ENCODE measurements at regions not wholly inside any gene's neighbourhood (a gene's known extent, or its start where the extent isn't known, plus 50 kb on each side); places are given as distances from the start of the nearest gene placed in this dataset.

DNA sequence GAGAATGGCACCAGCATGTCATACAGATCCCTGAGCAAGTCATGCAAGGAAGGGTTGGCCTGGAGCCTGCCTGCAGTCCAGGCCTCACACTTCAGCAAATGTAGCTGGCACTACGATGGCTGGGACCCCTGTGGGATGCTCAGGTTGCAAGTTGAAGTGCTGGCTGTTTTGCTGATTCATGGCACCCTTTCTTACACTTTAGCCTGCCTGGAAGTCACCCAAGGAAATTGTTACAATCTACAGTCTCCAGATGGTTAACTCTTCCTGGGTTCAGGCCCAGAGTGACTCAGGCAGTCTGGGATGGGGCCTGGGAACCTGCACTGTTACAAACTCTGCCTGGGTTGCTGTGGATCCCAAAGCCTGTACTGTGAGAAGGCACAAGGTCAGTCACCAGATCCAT is 91.0 kb upstream of the SLC6A11 start:
- Histone ChIP-seq H3K4me3 (no peak overlapping the region), H3K27me3 (replicated peaks in 1 of 7) (peaks cover 0 to 48% (median 0%) of the 10 kb centered on the region in 7 donors), H3K9me3 (no peaks in the 10 kb centered on the region), H3K27ac (no peak overlapping the region), H3K4me1 (no peaks in the 10 kb centered on the region), H3K36me3 (no peaks in the 10 kb centered on the region)
- no peak for DNase-seq
- intact Hi-C loops (cut with DNase I; ENCODE audit: low total_unique reads), result no loop called here
- TF ChIP-seq CTCF (IDR thresholded peaks at IDR 0.05 in 8 of 11, conservative IDR thresholded peaks at IDR 0.05 in 3 of 11) (no peak), POLR2AphosphoS5 (IDR thresholded peaks at IDR 0.05) (no peak), POLR2A (IDR thresholded peaks at IDR 0.05) (no peak)
- WGBS, 5 donors, result 17 to 53% (median 19%) methylated on average over 1 of the region's 1 CpG

DNA sequence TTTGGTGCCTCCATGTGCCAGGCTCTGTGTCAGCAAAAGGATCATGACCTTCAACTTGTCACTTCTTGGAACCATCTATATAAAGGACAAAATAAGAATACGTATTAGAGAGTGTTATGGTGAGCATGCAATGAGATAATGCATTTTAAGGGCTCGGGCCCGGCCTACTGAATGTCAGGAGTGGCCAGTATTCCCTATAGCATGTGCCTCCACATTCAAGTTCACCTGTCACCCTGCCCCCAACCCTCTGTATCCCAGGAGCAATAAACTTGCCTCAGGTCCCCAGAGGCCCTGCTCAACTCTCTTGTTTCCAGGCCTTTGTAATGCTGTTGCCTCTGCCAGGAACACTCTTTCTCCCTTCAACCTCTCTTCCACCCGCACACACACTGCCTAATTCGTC is 90.2 kb upstream of the SLC6A11 start:
- no peak for TF ChIP-seq POLR2A (IDR thresholded peaks at IDR 0.05)
- TF ChIP-seq POLR2AphosphoS5 (IDR thresholded peaks at IDR 0.05), result no peak
- TF ChIP-seq CTCF (IDR thresholded peaks at IDR 0.05 in 8 of 11, conservative IDR thresholded peaks at IDR 0.05 in 3 of 11), result no peak
- intact Hi-C loops (cut with DNase I; ENCODE audit: low total_unique reads), result no loop called here
- Histone ChIP-seq H3K36me3 (no peaks in the 10 kb centered on the region), H3K27ac (no peak overlapping the region), H3K4me1 (no peaks in the 10 kb centered on the region), H3K9me3 (peaks cover 0 to 1% (median 0%) of the 10 kb centered on the region in 8 donors), H3K4me3 (no peak overlapping the region), H3K27me3 (replicated peaks in 1 of 7) (peaks cover 0 to 51% (median 0%) of the 10 kb centered on the region in 7 donors)
- WGBS, 5 donors, result 73 to 85% (median 80%) methylated on average over 5 of the region's 5 CpGs
- DNase-seq, result no peak

- Histone ChIP-seq H3K36me3 (no peaks in the 10 kb centered on the region), H3K4me1 (no peaks in the 10 kb centered on the region), H3K9me3 (peaks cover 0 to 8% (median 0%) of the 10 kb centered on the region in 8 donors), H3K27me3 (replicated peaks in 1 of 7) (peaks cover 0 to 51% (median 0%) of the 10 kb centered on the region in 7 donors), H3K27ac (no peak overlapping the region), H3K4me3 (no peak overlapping the region)
- no peak for DNase-seq
- 57 to 82% (median 72%) methylated on average over 1 of the region's 1 CpG; no CpG with 5 or more reads in 1 of the 5 donors for WGBS, 5 donors
- TF ChIP-seq POLR2AphosphoS5 (IDR thresholded peaks at IDR 0.05) (no peak), CTCF (IDR thresholded peaks at IDR 0.05 in 8 of 11, conservative IDR thresholded peaks at IDR 0.05 in 3 of 11) (no peak), POLR2A (IDR thresholded peaks at IDR 0.05) (no peak)
- intact Hi-C loops (cut with DNase I; ENCODE audit: low total_unique reads), result no loop called here
Measured at GRCh38 chr3:10726787-10727186, 89.2 kb upstream of the SLC6A11 start.

DNA sequence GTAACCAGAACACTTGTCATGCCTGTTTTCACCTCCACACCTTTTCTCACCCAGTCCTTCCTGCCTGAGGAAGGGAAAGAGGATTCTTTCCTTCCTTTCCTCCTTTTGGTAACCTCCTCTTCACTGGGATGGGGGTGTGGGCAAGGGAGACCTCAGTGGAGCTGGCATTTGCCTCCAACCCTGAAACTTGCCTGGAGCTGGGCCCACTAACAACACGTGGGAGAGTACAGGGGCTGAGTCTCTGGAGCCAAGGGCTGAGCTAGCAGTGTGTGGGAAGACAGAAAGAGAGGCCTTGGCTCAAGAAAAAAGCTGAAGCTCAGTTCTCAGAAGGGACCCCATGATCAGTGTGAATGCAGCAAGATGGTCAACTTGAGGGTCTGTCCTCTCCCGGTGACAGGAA is 86.6 kb upstream of the SLC6A11 start:
- no peak for DNase-seq
- H3K36me3 ChIP-seq, result no peaks in the 10 kb centered on the region
- intact Hi-C loops (cut with DNase I; ENCODE audit: low total_unique reads), result no loop called here
- 67 to 79% (median 74%) methylated on average over 2 of the region's 2 CpGs for WGBS, 5 donors
- H3K4me3 ChIP-seq, result no peak overlapping the region
- TF ChIP-seq POLR2AphosphoS5 (IDR thresholded peaks at IDR 0.05), result no peak
- no peak for TF ChIP-seq POLR2A (IDR thresholded peaks at IDR 0.05)
- TF ChIP-seq CTCF (IDR thresholded peaks at IDR 0.05 in 8 of 11, conservative IDR thresholded peaks at IDR 0.05 in 3 of 11), result no peak
- H3K9me3 ChIP-seq, result peaks cover 0 to 33% (median 25%) of the 10 kb centered on the region in 8 donors
- peaks cover 0 to 32% (median 0%) of the 10 kb centered on the region in 7 donors for H3K27me3 ChIP-seq (replicated peaks in 1 of 7)
- H3K27ac ChIP-seq, result no peak overlapping the region
- no peaks in the 10 kb centered on the region for H3K4me1 ChIP-seq
